ENCODE measurements at regions not wholly inside any gene's neighbourhood (a gene's known extent, or its start where the extent isn't known, plus 50 kb on each side); places are given as distances from the start of the nearest gene placed in this dataset.

DNA sequence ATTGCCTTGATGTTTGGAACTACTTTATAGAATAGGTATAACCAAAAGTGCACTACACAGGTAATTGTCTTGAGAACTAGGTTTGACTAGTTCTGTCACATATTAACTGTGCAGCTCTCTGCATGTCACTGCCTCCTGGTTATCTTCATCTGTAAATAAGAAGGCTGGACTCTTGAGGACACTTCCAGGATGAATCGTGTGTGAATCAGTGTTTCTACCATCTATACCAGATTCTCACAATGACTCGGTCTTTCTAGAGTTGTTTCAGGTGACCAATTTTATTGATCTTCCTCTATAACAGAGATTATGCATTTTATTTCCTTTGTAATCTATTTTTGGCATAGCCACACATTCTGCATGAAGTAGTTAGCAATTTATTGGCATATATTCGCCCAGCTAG is 1181.0 kb upstream of the TENM4 start:
- TF ChIP-seq, protein P1, sequence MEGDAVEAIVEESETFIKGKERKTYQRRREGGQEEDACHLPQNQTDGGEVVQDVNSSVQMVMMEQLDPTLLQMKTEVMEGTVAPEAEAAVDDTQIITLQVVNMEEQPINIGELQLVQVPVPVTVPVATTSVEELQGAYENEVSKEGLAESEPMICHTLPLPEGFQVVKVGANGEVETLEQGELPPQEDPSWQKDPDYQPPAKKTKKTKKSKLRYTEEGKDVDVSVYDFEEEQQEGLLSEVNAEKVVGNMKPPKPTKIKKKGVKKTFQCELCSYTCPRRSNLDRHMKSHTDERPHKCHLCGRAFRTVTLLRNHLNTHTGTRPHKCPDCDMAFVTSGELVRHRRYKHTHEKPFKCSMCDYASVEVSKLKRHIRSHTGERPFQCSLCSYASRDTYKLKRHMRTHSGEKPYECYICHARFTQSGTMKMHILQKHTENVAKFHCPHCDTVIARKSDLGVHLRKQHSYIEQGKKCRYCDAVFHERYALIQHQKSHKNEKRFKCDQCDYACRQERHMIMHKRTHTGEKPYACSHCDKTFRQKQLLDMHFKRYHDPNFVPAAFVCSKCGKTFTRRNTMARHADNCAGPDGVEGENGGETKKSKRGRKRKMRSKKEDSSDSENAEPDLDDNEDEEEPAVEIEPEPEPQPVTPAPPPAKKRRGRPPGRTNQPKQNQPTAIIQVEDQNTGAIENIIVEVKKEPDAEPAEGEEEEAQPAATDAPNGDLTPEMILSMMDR (IDR thresholded peaks at IDR 0.05): no peak
- TF ChIP-seq SIN3A (IDR thresholded peaks at IDR 0.05; ENCODE audit: borderline replicate concordance, insufficient read depth, low read depth, low read length): no peak

All from Panc1 (cell line).